OCI-LY7 (cell line): ENCODE measurements at regions not wholly inside any gene's neighbourhood (a gene's known extent, or its start where the extent isn't known, plus 50 kb on each side); places are given as distances from the start of the nearest gene placed in this dataset.
"Not testable (repeated sequence)": the region's sequence is repeated elsewhere in the genome, so short reads cannot be mapped to it uniquely, and the experiment has no call there.

Source experiments
- BruUV-seq: library from RNA; stranded (reverse); fragments of 400-500 nt; replicated peaks from 2 replicates; lab custom pipeline; 2021; lab: Mats Ljungman, UMichigan
- CTCF ChIA-PET: fragments of 300-600 bp; sonication (Branson Sonifier 250); formaldehyde crosslinking; loops from one replicate; lab custom pipeline; 2022; ENCODE audit warnings: antibody characterized with exemption; ENCODE audit not compliant: unreplicated experiment; lab: Charles Lee
- POLR2A ChIA-PET: fragments of 300-600 bp; sonication (Branson Sonifier 250); formaldehyde crosslinking; loops from one replicate; lab custom pipeline; 2022; ENCODE audit warnings: antibody characterized with exemption; lab: Charles Lee
- DNase-seq: peaks from one replicate; pipeline ENCODE4 v3.0.0-alpha.2; 2015; ENCODE audit warnings: low spot score
- H2AFZ ChIP-seq: fragments of 200-600 bp; sonication (generic), shearing (Covaris generic); 2 replicates; pipeline ENCODE4 v1.6.1; 2014; ENCODE audit warnings: mild to moderate bottlenecking, antibody characterized with exemption, low read length, moderate library complexity
- H3K27ac ChIP-seq: fragments of 200-600 bp; sonication (generic); 2 replicates; pipeline ENCODE4 v1.5.1; 2014; ENCODE audit warnings: mixed run types, low read depth, mild to moderate bottlenecking, moderate library complexity, low read length, inconsistent platforms; ENCODE audit not compliant: poor library complexity, severe bottlenecking
- H3K36me3 ChIP-seq: fragments of 200-600 bp; sonication (generic); 2 replicates; pipeline ENCODE4 v1.6.1; 2014; ENCODE audit warnings: mild to moderate bottlenecking, antibody characterized with exemption, low read length, moderate library complexity, mixed read lengths; ENCODE audit not compliant: insufficient read depth
- H3K4me1 ChIP-seq: fragments of 200-600 bp; sonication (generic); 2 replicates; pipeline ENCODE4 v1.5.1; 2014; ENCODE audit warnings: mild to moderate bottlenecking, low read length; ENCODE audit not compliant: insufficient read depth, poor library complexity, severe bottlenecking
- H3K4me2 ChIP-seq: fragments of 200-600 bp; sonication (generic); 2 replicates; pipeline ENCODE4 v1.6.1; 2014; ENCODE audit warnings: mild to moderate bottlenecking, low read length
- H3K4me3 ChIP-seq: fragments of 200-600 bp; sonication (generic); 2 replicates; pipeline ENCODE4 v1.5.1; 2014; ENCODE audit warnings: mild to moderate bottlenecking, low read depth, low read length; ENCODE audit not compliant: poor library complexity, severe bottlenecking
- H3K79me2 ChIP-seq: fragments of 200-600 bp; sonication (generic); 2 replicates; pipeline ENCODE4 v1.6.1; 2016; ENCODE audit warnings: low read depth, mild to moderate bottlenecking, low read length, moderate library complexity, mixed read lengths; ENCODE audit not compliant: insufficient read depth
- H3K9me2 ChIP-seq: fragments of 200-600 bp; sonication (generic); 2 replicates; pipeline ENCODE4 v1.6.1; 2016; ENCODE audit warnings: mild to moderate bottlenecking, low read length, mixed read lengths; ENCODE audit not compliant: insufficient read depth
- H3K9me3 ChIP-seq: fragments of 200-600 bp; sonication (generic); 2 replicates; pipeline ENCODE4 v1.6.1; 2014; ENCODE audit warnings: mild to moderate bottlenecking, mixed run types, low read length, mixed read lengths
- H4K20me1 ChIP-seq: fragments of 200-600 bp; sonication (generic); 2 replicates; pipeline ENCODE4 v1.6.1; 2014; ENCODE audit warnings: mild to moderate bottlenecking, antibody characterized with exemption, low read length, moderate library complexity, mixed read lengths; ENCODE audit not compliant: insufficient read depth
- intact Hi-C: fragments of 100-400 bp; cut with micrococcal nuclease; formaldehyde crosslinking; loops from one replicate; pipeline ENCODE4 v1.10.0; 2022; ENCODE audit not compliant: unreplicated experiment

DNA sequence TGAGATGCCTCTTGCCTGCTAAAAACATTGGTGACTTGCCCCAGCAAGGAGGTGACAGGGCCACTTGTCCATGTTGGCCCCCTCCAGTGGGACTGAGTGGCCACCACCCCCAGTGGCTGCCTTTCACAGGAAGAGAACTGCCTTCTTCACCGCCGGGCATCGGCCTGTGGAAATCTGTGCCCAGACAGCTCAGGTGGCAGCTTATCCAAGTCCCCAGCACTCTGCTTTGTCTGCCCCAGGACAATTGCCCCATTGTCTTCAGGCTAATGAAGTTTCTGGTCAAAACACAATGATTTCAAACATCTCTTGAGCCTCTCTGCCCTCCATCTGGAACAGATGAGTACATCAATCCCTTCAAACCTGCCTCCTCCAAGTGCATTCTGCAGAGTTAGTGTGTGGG is 99.1 kb upstream of the PLGLB2 start:
- H3K79me2 ChIP-seq, H3K9me3 ChIP-seq, BruUV-seq, CTCF ChIA-PET, H3K27ac ChIP-seq, intact Hi-C loops, H3K4me2 ChIP-seq, H3K4me3 ChIP-seq, POLR2A ChIA-PET, H4K20me1 ChIP-seq, H3K36me3 ChIP-seq, DNase-seq, H3K9me2 ChIP-seq, H2AFZ ChIP-seq, H3K4me1 ChIP-seq: not testable (repeated sequence)

- POLR2A ChIA-PET, BruUV-seq, H3K4me2 ChIP-seq, DNase-seq, H3K9me3 ChIP-seq, H3K4me1 ChIP-seq, H3K9me2 ChIP-seq, H4K20me1 ChIP-seq, H3K4me3 ChIP-seq, H3K27ac ChIP-seq, H3K79me2 ChIP-seq, H3K36me3 ChIP-seq, CTCF ChIA-PET, H2AFZ ChIP-seq, intact Hi-C loops: not testable (repeated sequence)
Measured at GRCh38 chr2:87649871-87650270, 98.0 kb upstream of the PLGLB2 start.

- H3K27ac ChIP-seq, DNase-seq, H3K9me3 ChIP-seq, BruUV-seq, H3K4me3 ChIP-seq, H3K4me1 ChIP-seq, H3K79me2 ChIP-seq, H2AFZ ChIP-seq, intact Hi-C loops, POLR2A ChIA-PET, H3K9me2 ChIP-seq, H4K20me1 ChIP-seq, H3K36me3 ChIP-seq, H3K4me2 ChIP-seq, CTCF ChIA-PET: not testable (repeated sequence)
Measured at GRCh38 chr2:87650837-87651236, 97.0 kb upstream of the PLGLB2 start.

- H2AFZ ChIP-seq, H4K20me1 ChIP-seq, H3K36me3 ChIP-seq, DNase-seq, H3K79me2 ChIP-seq, H3K9me2 ChIP-seq, POLR2A ChIA-PET, H3K4me3 ChIP-seq, H3K27ac ChIP-seq, H3K4me2 ChIP-seq, H3K9me3 ChIP-seq, BruUV-seq, intact Hi-C loops, H3K4me1 ChIP-seq, CTCF ChIA-PET: not testable (repeated sequence)
Measured at GRCh38 chr2:87651589-87651988, 96.3 kb upstream of the PLGLB2 start.

DNA sequence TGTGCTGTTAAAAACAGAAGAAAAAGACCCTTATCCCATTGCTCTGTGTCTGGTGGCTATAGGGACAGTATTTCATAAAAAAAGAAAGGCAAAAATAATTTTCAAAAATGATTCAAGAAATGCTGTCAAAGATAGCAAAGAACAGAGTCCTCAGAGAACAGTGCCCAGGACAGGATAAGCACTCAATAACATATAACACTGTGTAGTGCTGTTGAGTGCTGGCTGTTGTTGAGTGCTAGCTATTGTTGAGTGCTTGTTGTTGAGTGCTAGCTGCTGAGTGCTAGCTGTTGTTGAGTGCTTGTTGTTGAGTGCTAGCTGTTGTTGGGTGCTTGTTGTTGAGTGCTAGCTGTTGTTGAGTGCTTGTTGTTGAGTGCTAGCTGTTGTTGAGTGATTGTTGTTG is 94.5 kb upstream of the PLGLB2 start:
- H3K79me2 ChIP-seq, H3K27ac ChIP-seq, H4K20me1 ChIP-seq, POLR2A ChIA-PET, H3K9me3 ChIP-seq, BruUV-seq, H3K36me3 ChIP-seq, H2AFZ ChIP-seq, H3K4me3 ChIP-seq, H3K4me1 ChIP-seq, DNase-seq, H3K4me2 ChIP-seq, H3K9me2 ChIP-seq, intact Hi-C loops, CTCF ChIA-PET: not testable (repeated sequence)

GRCh38 chr2:87654136-87654814 is 93.6 kb upstream of the PLGLB2 start:
- H3K9me3 ChIP-seq, H3K9me2 ChIP-seq, H3K4me3 ChIP-seq, intact Hi-C loops, H3K4me2 ChIP-seq, H3K4me1 ChIP-seq, H3K36me3 ChIP-seq, H4K20me1 ChIP-seq, POLR2A ChIA-PET, BruUV-seq, H2AFZ ChIP-seq, H3K79me2 ChIP-seq, CTCF ChIA-PET, DNase-seq, H3K27ac ChIP-seq: not testable (repeated sequence)
